RWPE1 (cell line): ENCODE measurements at regions not wholly inside any gene's neighbourhood (a gene's known extent, or its start where the extent isn't known, plus 50 kb on each side); places are given as distances from the start of the nearest gene placed in this dataset.

Experiments
- CTCF ChIA-PET: fragments of 350-600 bp; sonication (Branson Sonifier 250); formaldehyde crosslinking; extraction: SDS; loops from one replicate; lab custom pipeline; 2021; lab: Yijun Ruan, JAX
- POLR2A ChIA-PET: fragments of 400-600 bp; formaldehyde crosslinking; extraction: SDS; loops from one replicate; lab custom pipeline; 2020; ENCODE audit warnings: antibody characterized with exemption; ENCODE audit not compliant: low non-redundant PET; lab: Yijun Ruan, JAX
- DNase-seq: peaks from one replicate; pipeline ENCODE4 v3.0.0; 2012; ENCODE audit warnings: low spot score
- H3K27ac ChIP-seq: fragments of 450-650 bp; 2 replicates; pipeline ENCODE4 v1.5.1; 2017
- TF ChIP-seq, protein P1 (sequence below): fragments of 450-650 bp; conservative IDR thresholded peaks from 2 replicates; pipeline ENCODE4 v1.5.1; 2017; ENCODE audit warnings: low read depth, mild to moderate bottlenecking

DNA sequence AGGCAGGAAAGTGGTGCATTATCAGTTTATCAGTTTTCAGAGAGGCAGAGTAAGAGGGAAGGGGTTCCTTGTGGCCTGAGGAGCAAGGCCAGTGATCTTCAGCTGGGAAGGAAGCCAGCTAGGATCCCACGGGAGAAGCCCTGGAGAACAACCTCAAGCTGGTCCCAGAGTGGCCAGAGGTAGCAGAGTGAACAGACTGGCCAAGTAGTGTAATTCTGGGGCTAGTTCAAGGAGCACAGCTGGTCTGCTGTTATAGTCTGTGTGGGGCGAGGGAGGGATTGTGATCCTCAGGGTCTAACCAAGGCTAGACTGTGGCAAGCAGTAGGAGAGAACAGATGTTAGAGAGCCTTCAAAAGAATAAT is 164.6 kb downstream of the CARTPT start:
- DNase-seq, result no peak
- H3K27ac ChIP-seq, result no peak overlapping the region
- ChIA-PET POLR2A (no interaction called here), CTCF (no interaction called here)
- TF ChIP-seq, protein P1, sequence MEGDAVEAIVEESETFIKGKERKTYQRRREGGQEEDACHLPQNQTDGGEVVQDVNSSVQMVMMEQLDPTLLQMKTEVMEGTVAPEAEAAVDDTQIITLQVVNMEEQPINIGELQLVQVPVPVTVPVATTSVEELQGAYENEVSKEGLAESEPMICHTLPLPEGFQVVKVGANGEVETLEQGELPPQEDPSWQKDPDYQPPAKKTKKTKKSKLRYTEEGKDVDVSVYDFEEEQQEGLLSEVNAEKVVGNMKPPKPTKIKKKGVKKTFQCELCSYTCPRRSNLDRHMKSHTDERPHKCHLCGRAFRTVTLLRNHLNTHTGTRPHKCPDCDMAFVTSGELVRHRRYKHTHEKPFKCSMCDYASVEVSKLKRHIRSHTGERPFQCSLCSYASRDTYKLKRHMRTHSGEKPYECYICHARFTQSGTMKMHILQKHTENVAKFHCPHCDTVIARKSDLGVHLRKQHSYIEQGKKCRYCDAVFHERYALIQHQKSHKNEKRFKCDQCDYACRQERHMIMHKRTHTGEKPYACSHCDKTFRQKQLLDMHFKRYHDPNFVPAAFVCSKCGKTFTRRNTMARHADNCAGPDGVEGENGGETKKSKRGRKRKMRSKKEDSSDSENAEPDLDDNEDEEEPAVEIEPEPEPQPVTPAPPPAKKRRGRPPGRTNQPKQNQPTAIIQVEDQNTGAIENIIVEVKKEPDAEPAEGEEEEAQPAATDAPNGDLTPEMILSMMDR, result no peak

DNA sequence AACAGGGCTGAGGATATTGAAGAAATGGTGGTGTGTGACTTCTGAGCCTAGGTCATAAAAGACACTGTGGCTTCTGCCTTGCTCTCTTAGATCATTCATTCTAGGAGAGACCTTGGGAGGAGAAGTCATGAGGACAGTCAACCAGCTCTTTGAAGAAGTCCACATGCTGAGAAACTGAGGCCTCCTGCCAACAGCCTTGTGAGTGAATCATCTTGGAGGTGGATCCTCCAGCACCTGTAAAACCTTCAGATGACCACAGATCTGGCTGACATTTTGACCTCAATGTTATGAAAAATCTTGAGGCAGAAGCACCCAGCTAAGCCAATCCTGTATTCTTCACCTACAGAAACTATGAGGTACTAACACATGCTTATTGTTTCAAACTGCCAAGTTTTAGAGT is 165.9 kb downstream of the CARTPT start:
- ChIA-PET CTCF (no interaction called here), POLR2A (no interaction called here)
- TF ChIP-seq, protein P1, result no peak

DNA sequence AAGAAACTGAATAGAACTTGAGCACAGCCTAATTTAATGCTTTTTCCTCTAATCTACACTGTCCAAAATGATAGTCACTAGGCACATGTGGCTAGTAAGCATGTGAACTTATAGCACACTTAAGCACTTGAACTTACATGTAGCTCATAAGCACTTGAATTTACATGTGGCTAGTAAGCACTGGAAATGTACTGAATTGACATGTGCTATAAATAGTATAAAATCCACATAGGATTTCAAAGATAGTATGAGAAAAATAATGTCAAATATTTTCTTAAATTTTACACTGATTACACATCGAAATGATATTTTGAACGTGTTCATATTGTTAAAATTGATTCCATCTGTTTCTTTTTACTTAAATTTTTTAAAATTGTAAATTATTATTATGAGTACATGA is 167.3 kb downstream of the CARTPT start:
- TF ChIP-seq, protein P1, result no peak
- CTCF ChIA-PET, result interaction anchor here (0.6 kb wide), 1 partner anchor 50 kb away, joined by 3 read pairs; no protein-coding TSS in a partner anchor
- H3K27ac ChIP-seq, result no peak overlapping the region
- DNase-seq, result no peak
- POLR2A ChIA-PET, result no interaction called here

More for the DNA sequence above, 165.9 kb downstream of the CARTPT start:
- no peak overlapping the region for H3K27ac ChIP-seq
- DNase-seq, result no peak

DNA sequence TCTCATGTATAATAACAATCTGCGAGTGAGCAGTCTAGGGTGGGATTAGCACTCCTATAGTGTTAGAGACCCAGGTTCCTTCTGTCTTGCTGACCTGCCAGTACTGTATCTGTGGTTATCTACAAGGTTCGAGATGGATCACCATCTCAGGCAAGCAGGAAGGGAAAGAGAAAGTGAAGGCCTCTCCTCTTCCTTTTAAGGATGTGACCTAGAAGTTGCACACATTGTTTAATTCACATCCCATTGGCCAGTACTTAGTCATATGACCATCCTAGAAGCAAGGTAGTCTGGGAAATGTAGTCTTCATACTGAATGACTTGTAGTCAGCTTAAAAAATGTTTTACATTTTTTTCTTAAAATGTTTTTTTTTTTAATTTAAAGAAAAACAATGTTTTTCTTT is 168.6 kb downstream of the CARTPT start:
- ChIA-PET CTCF (no interaction called here), POLR2A (no interaction called here)
- no peak overlapping the region for H3K27ac ChIP-seq
- TF ChIP-seq, protein P1, result no peak
- DNase-seq, result peak; percentile 86

DNA sequence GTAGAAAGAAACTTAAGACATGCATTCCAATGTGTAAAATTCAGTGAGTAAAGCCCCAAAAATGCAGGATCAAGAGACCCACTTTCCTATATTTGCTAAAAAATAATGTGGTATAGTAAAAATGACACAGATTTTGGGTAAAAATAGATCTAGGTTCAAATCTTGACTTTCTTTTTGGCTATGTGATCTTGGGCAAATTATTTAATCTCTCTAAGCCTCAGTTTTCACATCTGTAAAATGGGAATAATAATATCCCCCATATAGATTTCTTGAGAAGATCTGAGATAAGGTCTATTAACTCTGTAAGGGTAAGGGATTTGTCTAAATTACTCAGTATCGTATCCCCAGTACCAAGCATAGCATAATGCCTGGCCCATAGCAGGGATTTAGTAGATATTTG is 172.3 kb downstream of the CARTPT start:
- no peak overlapping the region for H3K27ac ChIP-seq
- ChIA-PET POLR2A (no interaction called here), CTCF (no interaction called here)
- TF ChIP-seq, protein P1, result no peak
- no peak for DNase-seq

DNA sequence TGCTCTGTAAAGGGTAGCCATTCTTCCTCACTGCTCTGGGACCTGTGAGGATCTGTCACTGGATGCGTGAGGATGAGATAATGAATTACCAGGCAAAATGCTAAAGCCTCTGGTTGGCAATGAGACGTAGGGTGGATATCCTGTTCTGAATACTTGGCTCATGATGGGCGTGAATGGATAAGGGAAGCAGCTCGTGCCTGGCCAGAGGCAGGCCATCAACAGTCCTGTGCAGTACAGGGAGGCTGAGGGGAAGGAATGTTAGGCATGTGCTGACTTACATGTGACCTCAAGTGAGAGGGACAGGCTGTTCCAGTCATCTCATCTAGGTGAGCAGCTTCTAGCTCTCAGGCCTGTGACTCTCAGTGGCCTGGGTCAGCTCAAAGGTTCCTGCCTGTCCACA is 172.8 kb downstream of the CARTPT start:
- TF ChIP-seq, protein P1, result no peak
- peak; percentile 42 for DNase-seq
- POLR2A ChIA-PET, result no interaction called here
- CTCF ChIA-PET, result no interaction called here
- peak overlapping the region; percentile 26; the same call in 1 of the 2 replicates for H3K27ac ChIP-seq
